ELR (cell line): ENCODE measurements at regions not wholly inside any gene's neighbourhood (a gene's known extent, or its start where the extent isn't known, plus 50 kb on each side); places are given as distances from the start of the nearest gene placed in this dataset.
"Not testable (repeated sequence)": the region's sequence is repeated elsewhere in the genome, so short reads cannot be mapped to it uniquely, and the experiment has no call there.

Source experiments
- DNase-seq: peaks from one replicate; pipeline ENCODE4 v3.0.0-alpha.2; 2015; ENCODE audit warnings: low read depth

- no peak for DNase-seq
Observed at GRCh38 chr4:114034189-114034588, 54.7 kb upstream of the ARSJ start.

- no peak for DNase-seq
Observed at GRCh38 chr4:114036426-114036825, 57.0 kb upstream of the ARSJ start.

DNA sequence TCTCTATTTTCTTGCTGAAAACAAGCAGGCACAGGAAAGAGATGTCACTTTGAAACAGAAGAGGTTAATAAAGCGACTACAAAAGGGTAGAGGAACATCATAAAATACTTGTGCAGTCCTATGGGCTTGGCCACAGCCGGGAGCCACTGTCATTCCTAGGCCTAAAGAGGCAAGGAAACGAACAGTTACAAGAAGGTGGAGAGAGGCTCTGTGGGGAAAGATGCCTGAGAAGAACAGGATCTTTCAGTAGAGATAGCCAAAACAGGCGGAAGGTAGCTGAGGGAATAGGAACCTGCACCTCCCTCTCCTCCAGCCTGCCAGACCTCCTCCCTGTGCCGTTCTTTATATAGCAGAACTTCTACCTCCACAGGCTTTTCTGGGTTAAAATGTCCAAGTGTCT lies 57.4 kb upstream of the ARSJ start:
- no peak for DNase-seq

DNA sequence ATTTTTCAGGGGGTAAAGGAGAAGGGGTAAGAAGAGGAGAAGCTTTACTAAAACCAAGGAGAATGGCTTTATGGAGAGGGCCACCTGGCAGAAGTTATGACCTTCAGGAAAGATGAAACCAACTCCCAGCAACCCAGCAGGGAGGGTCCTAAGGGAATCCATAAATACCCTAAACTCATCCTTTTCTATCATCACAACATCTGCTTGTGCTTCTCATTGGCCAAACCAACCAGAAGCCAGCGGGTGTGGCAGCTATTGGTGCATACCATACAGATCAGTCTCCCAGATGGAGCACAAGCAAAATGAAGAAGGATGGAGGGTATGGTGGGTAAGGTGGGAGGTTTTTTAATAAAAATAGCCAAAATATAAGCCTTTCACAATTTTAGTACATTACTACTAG lies 58.5 kb upstream of the ARSJ start:
- DNase-seq = no peak

DNA sequence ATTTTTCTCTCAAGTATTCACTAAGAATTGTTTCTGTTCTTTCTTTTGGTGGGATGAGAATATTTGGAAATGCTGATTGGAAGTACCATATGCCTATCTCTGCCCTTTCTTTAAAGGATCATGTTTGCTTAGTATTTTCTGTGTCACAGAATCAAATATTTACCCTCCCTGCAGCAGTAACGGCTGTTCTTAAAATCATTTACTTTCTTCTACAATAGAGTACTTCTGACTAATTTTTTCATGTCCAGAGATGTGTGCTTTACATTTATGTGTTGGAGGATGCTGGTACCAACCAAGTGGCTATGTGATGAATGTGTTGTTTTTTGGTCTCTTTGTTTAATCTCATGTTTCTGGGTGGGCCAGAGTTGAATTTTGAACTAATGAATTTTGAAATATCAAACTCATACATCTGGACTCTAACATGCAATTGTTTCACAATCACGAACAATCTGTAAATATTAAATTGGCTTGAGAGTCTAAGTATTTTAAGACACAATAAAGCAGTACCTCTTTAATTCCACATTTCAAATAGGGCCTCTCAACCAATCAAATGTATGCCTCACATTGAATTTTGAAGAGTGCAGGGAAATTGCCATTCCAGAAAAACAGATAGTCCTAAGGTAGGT lies 59.4 kb upstream of the ARSJ start:
- no peak for DNase-seq

GRCh38 chr4:114040319-114041116 lies 61.1 kb upstream of the ARSJ start:
- peak; percentile 68 for DNase-seq

GRCh38 chr4:114041117-114041475 lies 61.6 kb upstream of the ARSJ start:
- peak; percentile 86 for DNase-seq

DNA sequence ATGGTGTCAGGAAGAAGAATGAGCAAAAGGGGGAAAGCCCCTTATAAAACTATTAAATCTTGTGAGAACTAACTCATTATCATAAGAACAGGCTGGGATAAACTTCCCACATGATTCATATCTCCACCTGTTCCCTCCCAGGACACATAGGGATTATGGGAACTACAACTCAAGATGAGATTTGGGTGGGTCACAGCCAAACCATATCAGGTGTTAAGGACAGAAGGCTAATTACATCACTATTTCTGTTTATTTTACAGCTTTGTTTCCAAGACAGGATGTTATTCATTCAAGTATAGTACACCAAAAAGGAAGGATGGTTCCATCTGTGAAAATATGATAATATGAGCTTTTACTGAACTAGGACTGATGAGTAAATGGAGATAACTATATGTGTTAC lies 63.7 kb upstream of the ARSJ start:
- DNase-seq = peak; percentile 28

DNA sequence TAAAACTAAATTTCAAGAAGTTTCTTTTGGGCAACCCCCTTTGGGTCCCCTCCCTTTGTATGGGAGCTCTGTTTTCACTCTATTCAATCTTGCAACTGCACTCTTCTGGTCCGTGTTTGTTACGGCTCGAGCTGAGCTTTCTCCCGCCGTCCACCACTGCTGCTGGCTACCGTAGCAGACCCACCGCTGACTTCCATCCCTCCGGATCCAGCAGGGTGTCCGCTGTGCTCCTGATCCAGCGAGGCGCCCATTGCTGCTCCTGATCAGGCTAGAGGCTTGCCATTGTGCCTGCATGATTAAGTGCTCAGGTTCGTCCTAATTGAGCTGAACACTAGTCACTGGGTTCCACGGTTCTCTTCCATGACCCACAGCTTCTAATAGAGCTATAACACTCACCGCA lies 64.9 kb upstream of the ARSJ start:
- not testable (repeated sequence) for DNase-seq

- DNase-seq = no peak
Observed at GRCh38 chr4:114046331-114046730, 66.9 kb upstream of the ARSJ start.

GRCh38 chr4:114048154-114048553 lies 68.7 kb upstream of the ARSJ start:
- peak; percentile 20 for DNase-seq

DNA sequence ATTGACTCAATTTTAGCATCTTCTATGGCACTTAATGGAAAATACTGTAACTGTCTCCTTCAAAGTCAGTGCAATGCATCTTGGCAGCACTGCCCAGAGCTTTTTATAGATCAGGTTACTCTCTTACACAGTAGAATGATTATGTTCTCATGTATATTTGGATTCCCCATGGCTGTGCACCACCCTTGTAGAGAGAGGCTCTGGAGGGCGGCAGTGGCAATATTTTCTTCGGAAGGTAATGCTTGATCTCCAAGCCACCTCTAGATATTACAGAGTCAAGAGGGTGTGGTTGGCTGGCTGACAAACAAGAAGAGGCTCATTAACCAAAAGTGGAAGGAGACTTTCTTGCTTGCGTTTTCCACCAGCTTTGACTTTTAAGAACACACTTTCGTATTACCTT lies 72.8 kb upstream of the ARSJ start:
- no peak for DNase-seq

- no peak for DNase-seq
Observed at GRCh38 chr4:114056599-114056998, 77.2 kb upstream of the ARSJ start.

DNA sequence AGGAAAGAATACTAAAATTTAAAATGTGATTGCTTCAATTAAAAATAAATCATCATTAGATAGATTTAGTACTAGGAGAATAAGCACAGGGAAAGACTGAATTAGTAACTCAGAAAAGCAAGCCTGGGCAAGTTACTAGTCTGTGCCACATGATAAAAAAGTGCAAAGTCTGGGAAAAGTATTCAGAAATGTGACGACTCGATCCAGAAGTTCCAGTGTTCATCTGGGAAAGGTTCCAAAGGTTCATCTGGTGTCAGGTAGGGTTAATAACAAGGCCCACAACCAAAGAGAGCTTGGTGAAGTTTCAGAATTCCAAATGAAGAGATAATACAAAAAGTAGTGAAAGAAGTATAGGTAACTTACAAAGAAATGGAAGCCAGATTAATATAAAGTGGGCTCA lies 78.3 kb upstream of the ARSJ start:
- no peak for DNase-seq

DNA sequence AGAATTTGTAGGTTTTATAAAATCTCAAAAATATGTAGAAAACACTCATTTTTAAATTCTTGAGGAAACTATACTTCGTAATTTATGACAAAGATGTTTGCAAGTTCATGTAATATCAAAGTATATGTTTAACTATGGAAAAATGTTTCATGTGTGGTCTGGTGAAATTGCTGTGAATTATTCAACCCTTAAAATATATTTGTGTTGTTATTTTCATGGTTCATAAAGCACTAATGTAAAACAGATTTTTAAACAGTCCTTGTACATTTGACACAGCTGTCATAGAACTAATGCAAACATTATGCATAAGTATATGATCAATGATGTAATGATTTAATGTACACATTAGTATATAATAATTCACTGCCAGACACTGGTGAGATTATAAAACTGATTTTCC lies 83.1 kb upstream of the ARSJ start:
- DNase-seq = no peak

DNA sequence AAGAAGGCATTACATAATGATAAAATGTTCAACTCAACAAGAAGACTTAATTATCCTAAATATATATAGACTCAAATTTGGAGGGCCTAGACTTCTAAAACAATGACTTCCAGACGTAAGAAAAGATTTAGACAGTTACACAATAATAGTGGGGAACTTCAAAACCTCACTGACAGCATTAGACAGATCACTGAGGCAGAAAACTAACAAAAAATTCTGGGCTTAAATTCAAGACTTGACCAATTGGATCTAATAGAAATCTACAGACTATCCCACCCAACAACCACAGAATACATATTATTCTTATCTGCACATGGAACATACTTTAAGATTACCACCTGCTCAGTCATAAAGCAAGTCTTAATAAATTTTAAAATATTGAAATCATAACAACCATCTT lies 93.3 kb upstream of the ARSJ start:
- no peak for DNase-seq

DNA sequence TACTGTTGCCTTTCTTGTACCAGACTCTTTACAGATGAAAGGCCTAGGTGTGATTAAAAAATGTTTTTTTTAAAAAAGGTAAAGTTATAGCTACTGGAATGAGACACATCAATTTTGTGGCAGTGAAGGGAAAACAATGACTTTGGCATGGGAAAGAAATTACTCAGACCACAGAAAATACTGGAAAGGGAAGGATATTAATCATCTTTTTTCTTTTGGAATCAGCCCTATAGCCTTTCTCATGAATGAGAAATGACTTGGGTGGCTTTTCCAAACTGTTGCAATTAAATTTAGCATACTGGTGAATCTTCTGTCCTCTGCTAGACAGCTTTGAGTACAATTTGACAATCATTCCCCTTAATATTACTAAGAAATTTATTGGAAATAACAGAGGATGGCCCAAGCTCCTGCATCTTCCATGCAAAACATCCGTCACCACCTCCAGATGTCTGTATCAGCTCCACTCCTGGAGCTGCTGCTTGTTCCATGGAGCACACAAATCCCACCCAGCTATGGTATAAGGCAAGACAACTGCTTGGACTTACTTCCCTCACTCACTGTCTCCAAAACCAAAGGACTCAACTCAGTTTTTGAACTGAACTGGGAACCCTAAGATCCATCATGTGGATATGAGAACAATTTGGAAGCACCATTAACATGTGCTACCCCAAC lies 97.6 kb upstream of the ARSJ start:
- peak; percentile 42 for DNase-seq

DNA sequence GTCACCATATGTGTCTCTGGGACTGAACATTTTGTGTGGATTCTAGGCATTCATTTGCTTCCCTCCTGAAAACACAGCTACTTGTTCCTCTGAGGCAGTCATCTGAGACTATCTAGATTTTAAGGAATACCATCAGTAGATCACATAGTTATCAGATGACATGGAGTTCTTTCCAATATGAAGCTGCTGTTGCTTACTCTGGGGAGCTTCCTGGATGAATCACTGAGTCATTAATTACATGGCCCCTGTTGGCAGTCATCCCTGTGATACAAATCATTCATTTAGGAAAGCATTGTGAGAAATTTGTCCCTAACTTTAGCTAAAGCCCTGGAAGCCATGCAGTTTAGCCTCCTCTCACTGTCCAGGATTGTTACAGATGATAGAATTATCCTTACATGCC lies 98.2 kb upstream of the ARSJ start:
- peak; percentile 87 for DNase-seq

- DNase-seq = no peak
Observed at GRCh38 chr4:114078636-114079035, 99.2 kb upstream of the ARSJ start.

DNA sequence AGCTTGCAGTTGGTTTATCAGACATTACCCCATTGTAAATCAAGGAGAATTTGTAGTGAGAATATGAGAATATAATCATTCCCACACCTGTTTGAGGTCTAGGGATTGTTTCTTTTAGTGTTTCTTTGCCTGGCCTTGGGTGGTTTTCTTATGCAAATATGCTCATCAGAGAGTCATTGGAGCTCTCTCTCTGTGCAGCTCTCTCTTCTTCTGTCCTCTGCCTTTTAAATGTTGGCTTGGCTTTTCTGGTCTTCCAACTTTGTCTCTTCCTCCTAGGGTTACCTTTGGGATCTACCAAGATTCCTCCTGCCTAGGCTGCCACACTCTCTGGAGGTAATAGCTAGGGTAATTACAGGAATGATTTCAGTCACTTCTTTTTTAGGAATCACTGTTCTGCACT lies 102.3 kb upstream of the ARSJ start:
- no peak for DNase-seq

- DNase-seq = no peak
Observed at GRCh38 chr4:114082348-114082747, 102.9 kb upstream of the ARSJ start.

- no peak for DNase-seq
Observed at GRCh38 chr4:114085611-114086345, 106.3 kb upstream of the ARSJ start.
